WTC11 (cell line): ENCODE measurements at regions not wholly inside any gene's neighbourhood (a gene's known extent, or its start where the extent isn't known, plus 50 kb on each side); places are given as distances from the start of the nearest gene placed in this dataset.

Source experiments
- ATAC-seq: fragments of 200-7000 bp; cut with Tn5 transposase; 2 replicates; pipeline ENCODE4 v1.10.0; 2021; ENCODE audit warnings: mild to moderate bottlenecking, moderate library complexity
- CTCF ChIA-PET: fragments of 300-600 bp; sonication (Branson Sonifier 250); formaldehyde crosslinking; loops from one replicate; lab custom pipeline; 2021; ENCODE audit warnings: antibody characterized with exemption; lab: Charles Lee
- POLR2A ChIA-PET: fragments of 350-600 bp; sonication (Branson Sonifier 250); formaldehyde crosslinking; loops from one replicate; lab custom pipeline; 2021; ENCODE audit warnings: antibody characterized with exemption; lab: Charles Lee
- DNase-seq: peaks from one replicate; pipeline ENCODE4 v3.0.0; 2021; ENCODE audit warnings: low spot score
- H3K27ac Mint-ChIP-seq: 2 replicates; pipeline ENCODE4 v1.8.0; 2021; ENCODE audit warnings: mixed read lengths
- H3K27me3 Mint-ChIP-seq: 2 replicates; pipeline ENCODE4 v1.8.0; 2021; ENCODE audit warnings: low read depth, mild to moderate bottlenecking, moderate library complexity, mixed read lengths
- H3K36me3 Mint-ChIP-seq: 2 replicates; pipeline ENCODE4 v1.8.0; 2021; ENCODE audit warnings: mixed read lengths
- H3K4me1 Mint-ChIP-seq: 2 replicates; pipeline ENCODE4 v1.8.0; 2022; ENCODE audit warnings: mixed read lengths
- H3K4me3 Mint-ChIP-seq: 2 replicates; pipeline ENCODE4 v1.8.0; 2021; ENCODE audit warnings: mild to moderate bottlenecking, moderate library complexity, mixed read lengths
- H3K9me3 Mint-ChIP-seq: 2 replicates; pipeline ENCODE4 v1.8.0; 2021; ENCODE audit warnings: mixed read lengths
- AR ChIP-seq: fragments of 250-450 bp; sonication (Bioruptor Pico); IDR thresholded peaks from 2 replicates; pipeline ENCODE4 v1.9.0; 2021; ENCODE audit warnings: mild to moderate bottlenecking
- ATF3 ChIP-seq: sonication (generic); formaldehyde crosslinking; conservative IDR thresholded peaks from 2 replicates; pipeline ENCODE4 v1.8.1; 2022; ENCODE audit warnings: mild to moderate bottlenecking, missing genetic modification reagents
- CBFB ChIP-seq: sonication (generic); formaldehyde crosslinking; IDR thresholded peaks from 2 replicates; pipeline ENCODE4 v1.8.1; 2022; ENCODE audit warnings: mild to moderate bottlenecking, low read depth, missing genetic modification reagents
- CREB1 ChIP-seq: sonication (generic); formaldehyde crosslinking; IDR thresholded peaks from 2 replicates; pipeline ENCODE4 v1.8.0; 2023; ENCODE audit warnings: mild to moderate bottlenecking, missing genetic modification reagents
- CTCF ChIP-seq: fragments of 200-600 bp; IDR thresholded peaks from 2 replicates; pipeline ENCODE4 v1.8.0; 2022; ENCODE audit warnings: antibody characterized with exemption
- E2F1 ChIP-seq: sonication (generic); formaldehyde crosslinking; IDR thresholded peaks from 2 replicates; pipeline ENCODE4 v1.8.0; 2022; ENCODE audit warnings: mild to moderate bottlenecking, missing genetic modification reagents
- ERG ChIP-seq: fragments of 250-450 bp; sonication (Bioruptor Pico); IDR thresholded peaks from 2 replicates; pipeline ENCODE4 v1.8.0; 2021; ENCODE audit warnings: mild to moderate bottlenecking
- FOXP1 ChIP-seq: sonication (generic); formaldehyde crosslinking; IDR thresholded peaks from 2 replicates; pipeline ENCODE4 v1.8.0; 2022; ENCODE audit warnings: missing genetic modification reagents, mild to moderate bottlenecking, moderate library complexity, borderline replicate concordance
- MAX ChIP-seq: sonication (generic); formaldehyde crosslinking; IDR thresholded peaks from 2 replicates; pipeline ENCODE4 v1.8.0; 2022; ENCODE audit warnings: mild to moderate bottlenecking, missing genetic modification reagents
- NFE2L1 ChIP-seq: sonication (generic); formaldehyde crosslinking; IDR thresholded peaks from 2 replicates; pipeline ENCODE4 v1.8.1; 2023; ENCODE audit warnings: missing genetic modification reagents
- OVOL2 ChIP-seq: fragments of 250-450 bp; sonication (Bioruptor Pico); IDR thresholded peaks from 2 replicates; pipeline ENCODE4 v1.9.0; 2021; ENCODE audit warnings: mild to moderate bottlenecking, borderline replicate concordance
- ZNF317 ChIP-seq: sonication (generic); formaldehyde crosslinking; IDR thresholded peaks from 2 replicates; pipeline ENCODE4 v1.8.1; 2023; ENCODE audit warnings: low read depth, mild to moderate bottlenecking, moderate library complexity, missing genetic modification reagents, borderline replicate concordance
- ZNF671 ChIP-seq: fragments of 250-450 bp; sonication (Bioruptor Pico); IDR thresholded peaks from 2 replicates; pipeline ENCODE4 v1.8.0; 2021; ENCODE audit warnings: mild to moderate bottlenecking

GRCh38 chr3:59690886-59691285 lies 641.1 kb upstream of the CFAP20DC start:
- no peak overlapping the region for H3K27ac Mint-ChIP-seq
- H3K36me3 Mint-ChIP-seq = no peaks in the 10 kb centered on the region; the same call in 1 of the 2 replicates
- no peak for ATAC-seq
- TF ChIP-seq OVOL2 = no peak
- no peak for DNase-seq
- H3K4me1 Mint-ChIP-seq = no peaks in the 10 kb centered on the region
- H3K4me3 Mint-ChIP-seq = no peak overlapping the region
- no peaks in the 10 kb centered on the region for H3K27me3 Mint-ChIP-seq
- ChIA-PET POLR2A (no interaction called here), CTCF (no interaction called here)
- peaks cover 10% of the 10 kb centered on the region for H3K9me3 Mint-ChIP-seq

GRCh38 chr3:59688636-59689035 lies 638.8 kb upstream of the CFAP20DC start:
- no peaks in the 10 kb centered on the region for H3K27me3 Mint-ChIP-seq
- ChIA-PET CTCF (no interaction called here), POLR2A (no interaction called here)

More at GRCh38 chr3:59688636-59689035, 638.8 kb upstream of the CFAP20DC start:
- peaks cover 6% of the 10 kb centered on the region for H3K9me3 Mint-ChIP-seq
- TF ChIP-seq MAX (CRISPR knock-in tag) (no peak), ZNF317 (CRISPR knock-in tag) (no peak), FOXP1 (no peak), ATF3 (CRISPR knock-in tag) (no peak), E2F1 (no peak), CBFB (no peak), CTCF (no peak), ERG (CRISPR knock-in tag) (no peak), NFE2L1 (no peak), ZNF671 (CRISPR knock-in tag) (no peak), AR (CRISPR knock-in tag) (no peak), CREB1 (CRISPR knock-in tag) (no peak)
- no peaks in the 10 kb centered on the region; the same call in 1 of the 2 replicates for H3K36me3 Mint-ChIP-seq
- ATAC-seq (no peak), DNase-seq (no peak)
- H3K4me1 Mint-ChIP-seq = no peaks in the 10 kb centered on the region
- no peak overlapping the region for H3K27ac Mint-ChIP-seq
- H3K4me3 Mint-ChIP-seq = no peak overlapping the region
